H9 (cell line): ENCODE measurements at regions not wholly inside any gene's neighbourhood (a gene's known extent, or its start where the extent isn't known, plus 50 kb on each side); places are given as distances from the start of the nearest gene placed in this dataset.

Source experiments
- DNase-seq: peaks from one replicate; pipeline ENCODE4 v3.0.0-alpha.2; 2017
- H2AFZ ChIP-seq: one replicate; pipeline ENCODE4 v1.6.1; 2013; ENCODE audit warnings: mild to moderate bottlenecking, low read length, control low read depth, moderate library complexity
- H2AK5ac ChIP-seq: 2 replicates; pipeline ENCODE4 v1.6.1; 2013; ENCODE audit warnings: low read length, control low read depth, mixed read lengths; ENCODE audit not compliant: insufficient read length
- H2BK120ac ChIP-seq: one replicate; pipeline ENCODE4 v1.6.1; 2013; ENCODE audit warnings: low read depth, mild to moderate bottlenecking, low read length, control low read depth, inconsistent platforms; ENCODE audit not compliant: poor library complexity, severe bottlenecking
- H2BK12ac ChIP-seq: 2 replicates; pipeline ENCODE4 v1.6.1; 2013; ENCODE audit warnings: low read length, control low read depth, mixed read lengths, low read depth; ENCODE audit not compliant: insufficient read length
- H2BK15ac ChIP-seq: 2 replicates; pipeline ENCODE4 v1.6.1; 2013; ENCODE audit warnings: low read depth, low read length, control low read depth
- H2BK20ac ChIP-seq: one replicate; pipeline ENCODE4 v1.6.1; 2013; ENCODE audit warnings: low read depth, mild to moderate bottlenecking, low read length, control low read depth, inconsistent platforms; ENCODE audit not compliant: poor library complexity, severe bottlenecking
- H2BK5ac ChIP-seq: 2 replicates; pipeline ENCODE4 v1.6.1; 2013; ENCODE audit warnings: low read length, control low read depth, mixed read lengths; ENCODE audit not compliant: insufficient read length
- H3K14ac ChIP-seq: 2 replicates; pipeline ENCODE4 v1.6.1; 2013; ENCODE audit warnings: low read length, control low read depth; ENCODE audit not compliant: insufficient read depth
- H3K18ac ChIP-seq: 2 replicates; pipeline ENCODE4 v1.6.1; 2013; ENCODE audit warnings: low read depth, mild to moderate bottlenecking, mixed read lengths, low read length, control low read depth; ENCODE audit not compliant: insufficient read length
- H3K23ac ChIP-seq: 2 replicates; pipeline ENCODE4 v1.6.1; 2013; ENCODE audit warnings: low read length, control low read depth, mixed read lengths, low read depth; ENCODE audit not compliant: insufficient read length
- H3K23me2 ChIP-seq: 2 replicates; pipeline ENCODE4 v1.6.1; 2013; ENCODE audit warnings: low read depth, mild to moderate bottlenecking, mixed read lengths, low read length, control low read depth; ENCODE audit not compliant: insufficient read length, poor library complexity, severe bottlenecking
- H3K27ac ChIP-seq: 2 replicates; pipeline ENCODE4 v1.5.1; 2013; ENCODE audit warnings: low read length, control low read depth, mixed read lengths, low read depth; ENCODE audit not compliant: insufficient read length
- H3K27me3 ChIP-seq: 2 replicates; pipeline ENCODE4 v1.6.1; 2013; ENCODE audit warnings: low read length, control low read depth, inconsistent platforms; ENCODE audit not compliant: insufficient read depth
- H3K4ac ChIP-seq: 2 replicates; pipeline ENCODE4 v1.6.1; 2013; ENCODE audit warnings: low read depth, mild to moderate bottlenecking, control low read depth, inconsistent platforms, low read length, moderate library complexity
- H3K4me1 ChIP-seq: 2 replicates; pipeline ENCODE4 v1.6.1; 2013; ENCODE audit warnings: low read length, control low read depth, inconsistent platforms; ENCODE audit not compliant: insufficient read depth
- H3K4me2 ChIP-seq: 2 replicates; pipeline ENCODE4 v1.6.1; 2013; ENCODE audit warnings: low read length, control low read depth, mixed read lengths; ENCODE audit not compliant: insufficient read length, insufficient read depth
- H3K56ac ChIP-seq: 2 replicates; pipeline ENCODE4 v1.6.1; 2013; ENCODE audit warnings: low read depth, mild to moderate bottlenecking, mixed read lengths, low read length, control low read depth; ENCODE audit not compliant: insufficient read length
- H3K79me1 ChIP-seq: 2 replicates; pipeline ENCODE4 v1.6.1; 2013; ENCODE audit warnings: low read depth, mild to moderate bottlenecking, moderate library complexity, low read length, control low read depth, inconsistent platforms; ENCODE audit not compliant: insufficient read depth, poor library complexity, severe bottlenecking
- H3K79me2 ChIP-seq: 2 replicates; pipeline ENCODE4 v1.6.1; 2013; ENCODE audit warnings: low read length, control low read depth, inconsistent platforms; ENCODE audit not compliant: insufficient read depth
- H3K9ac ChIP-seq: 2 replicates; pipeline ENCODE4 v1.6.1; 2013; ENCODE audit warnings: low read length, control low read depth, mixed read lengths; ENCODE audit not compliant: insufficient read length; ENCODE audit errors: extremely low read depth
- H3K9me3 ChIP-seq: one replicate; pipeline ENCODE4 v1.6.1; 2013; ENCODE audit warnings: low read depth, low read length, inconsistent platforms; ENCODE audit not compliant: control insufficient read depth
- H3T11ph ChIP-seq: one replicate; pipeline ENCODE4 v1.6.1; 2013; ENCODE audit warnings: mild to moderate bottlenecking, low read length, control low read depth, inconsistent platforms
- H4K20me1 ChIP-seq: one replicate; pipeline ENCODE4 v1.6.1; 2013; ENCODE audit not compliant: control insufficient read depth, insufficient read length, insufficient read depth
- H4K5ac ChIP-seq: 2 replicates; pipeline ENCODE4 v1.6.1; 2013; ENCODE audit warnings: low read depth, mild to moderate bottlenecking, mixed read lengths, low read length, control low read depth; ENCODE audit not compliant: insufficient read length
- H4K8ac ChIP-seq: replicated peaks from 2 replicates; pipeline ENCODE4 v1.6.1; 2013; ENCODE audit warnings: low read length, control low read depth, mixed read lengths, low read depth; ENCODE audit not compliant: insufficient read length
- H4K91ac ChIP-seq: 2 replicates; pipeline ENCODE4 v1.6.1; 2013; ENCODE audit warnings: low read depth, mild to moderate bottlenecking, moderate library complexity, mixed read lengths, low read length, control low read depth; ENCODE audit not compliant: insufficient read length
- H3K27ac Mint-ChIP-seq, 3 experiments: 2 replicates in 2 of 3; 3 replicates in 1 of 3; pipeline ENCODE4 v1.8.0; 2020 to 2021; ENCODE audit warnings: mixed read lengths in 3 of 3, mild to moderate bottlenecking in 1 of 3, moderate library complexity in 1 of 3
- H3K27me3 Mint-ChIP-seq: 2 replicates; pipeline ENCODE4 v1.8.0; 2021; ENCODE audit warnings: low read depth, mild to moderate bottlenecking, moderate library complexity, mixed read lengths
- H3K36me3 Mint-ChIP-seq, 3 experiments: 2 replicates in 2 of 3; 3 replicates in 1 of 3; pipeline ENCODE4 v1.8.0; 2020 to 2021; ENCODE audit warnings: low read depth in 3 of 3, mixed read lengths in 3 of 3; ENCODE audit not compliant: insufficient read depth in 1 of 3
- H3K4me1 Mint-ChIP-seq, 2 experiments: 2 replicates each; pipeline ENCODE4 v1.8.0; 2020; ENCODE audit warnings: mixed read lengths in 2 of 2
- H3K4me3 Mint-ChIP-seq, 2 experiments: 2 replicates in 1 of 2; 3 replicates in 1 of 2; pipeline ENCODE4 v1.8.0; 2020 to 2021; ENCODE audit warnings: mild to moderate bottlenecking in 2 of 2, mixed read lengths in 2 of 2, moderate library complexity in 1 of 2
- H3K9me3 Mint-ChIP-seq, 2 experiments: 2 replicates in 1 of 2; 3 replicates in 1 of 2; pipeline ENCODE4 v1.8.0; 2020; ENCODE audit warnings: mild to moderate bottlenecking in 2 of 2, mixed read lengths in 2 of 2, moderate library complexity in 1 of 2
- CTCF ChIP-seq: fragments of 200-600 bp; sonication (generic); conservative IDR thresholded peaks from 3 replicates; pipeline ENCODE4 v1.8.0; 2021; ENCODE audit warnings: antibody characterized with exemption, mild to moderate bottlenecking
- WGBS: extraction: QIAGEN DNeasy Blood & Tissue Kit; methylation state at CpG from one replicate; pipeline ENCODE4 v1.1.7; 2013; ENCODE audit warnings: missing lambda C conversion rate, low lambda C conversion rate, mixed read lengths; ENCODE audit not compliant: insufficient read length; ENCODE audit errors: extremely low coverage; 5-methylcytosine and 5-hydroxymethylcytosine counted together

- H3K27ac Mint-ChIP-seq, result no peak overlapping the region
- Histone ChIP-seq H4K20me1 (no peaks in the 10 kb centered on the region), H3K9ac (no peak overlapping the region), H4K91ac (no peak overlapping the region), H3T11ph (no peak overlapping the region), H3K23ac (no peak overlapping the region), H3K9me3 (no peaks in the 10 kb centered on the region), H3K14ac (no peak overlapping the region), H2BK120ac (no peak overlapping the region), H3K18ac (no peak overlapping the region), H3K79me2 (no peaks in the 10 kb centered on the region), H4K5ac (no peak overlapping the region), H3K27ac (no peak overlapping the region), H3K27me3 (no peaks in the 10 kb centered on the region), H2BK12ac (no peak overlapping the region), H3K56ac (no peak overlapping the region), H3K23me2 (no peaks in the 10 kb centered on the region), H3K79me1 (no peaks in the 10 kb centered on the region), H2AFZ (no peak overlapping the region), H3K4ac (no peak overlapping the region), H3K4me1 (no peaks in the 10 kb centered on the region), H3K4me2 (no peak overlapping the region), H2BK15ac (no peak overlapping the region), H2AK5ac (no peak overlapping the region), H2BK20ac (no peak overlapping the region), H2BK5ac (no peak overlapping the region), H4K8ac (no peak overlapping the region)
- H3K4me3 Mint-ChIP-seq, result no peak overlapping the region
- no peak for DNase-seq
- WGBS, result no CpG with 5 or more reads among the region's 5 CpGs
- no peaks in the 10 kb centered on the region for H3K27me3 Mint-ChIP-seq
- no peaks in the 10 kb centered on the region; a peak in 1 of 7 replicates for H3K36me3 Mint-ChIP-seq
- no peaks in the 10 kb centered on the region for H3K9me3 Mint-ChIP-seq
- peaks cover 0 to 3% of the 10 kb centered on the region in 2 experiments; a peak in 1 of 4 replicates for H3K4me1 Mint-ChIP-seq
- TF ChIP-seq CTCF, result no peak
Observed at GRCh38 chr17:51512220-51512907, 252.0 kb downstream of the UTP18 start.
